ENCODE measurements at regions not wholly inside any gene's neighbourhood (a gene's known extent, or its start where the extent isn't known, plus 50 kb on each side); places are given as distances from the start of the nearest gene placed in this dataset.

DNA sequence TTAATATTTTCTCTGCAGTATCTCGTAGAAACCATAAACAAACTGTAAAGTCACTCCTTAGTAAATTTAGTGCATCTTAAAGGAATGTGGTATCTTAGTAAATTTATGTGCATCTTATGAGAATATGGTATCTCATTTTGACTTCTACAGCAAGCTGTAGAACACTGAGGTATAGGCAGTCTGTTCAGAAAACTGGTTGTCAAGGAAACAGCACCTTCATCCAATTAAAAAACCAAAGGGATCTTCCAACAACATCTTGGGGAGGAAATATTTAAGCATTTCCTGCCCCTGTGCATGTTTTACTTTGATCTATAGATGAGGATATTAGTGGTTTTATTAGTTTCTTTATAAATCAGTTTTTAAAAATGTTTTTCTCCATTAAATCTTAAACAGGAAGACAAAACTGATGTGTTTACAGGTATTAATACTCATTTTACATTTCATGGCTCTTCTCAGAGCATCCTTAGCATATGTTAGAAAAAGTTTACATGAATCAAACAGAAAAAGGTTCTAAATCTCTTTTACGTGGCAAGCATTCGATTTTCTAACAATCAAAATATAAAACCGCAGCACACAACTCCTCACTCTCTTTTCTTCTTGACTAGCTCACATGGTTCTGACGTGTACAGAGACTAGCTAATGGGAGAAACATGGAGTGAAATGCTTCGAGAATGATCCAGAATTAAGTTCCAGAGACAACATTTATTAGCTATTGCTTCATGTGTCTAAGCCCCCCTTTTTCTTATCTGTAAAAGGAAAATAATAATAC lies 668.8 kb downstream of the PTPRC start:
- TF ChIP-seq, protein P1, sequence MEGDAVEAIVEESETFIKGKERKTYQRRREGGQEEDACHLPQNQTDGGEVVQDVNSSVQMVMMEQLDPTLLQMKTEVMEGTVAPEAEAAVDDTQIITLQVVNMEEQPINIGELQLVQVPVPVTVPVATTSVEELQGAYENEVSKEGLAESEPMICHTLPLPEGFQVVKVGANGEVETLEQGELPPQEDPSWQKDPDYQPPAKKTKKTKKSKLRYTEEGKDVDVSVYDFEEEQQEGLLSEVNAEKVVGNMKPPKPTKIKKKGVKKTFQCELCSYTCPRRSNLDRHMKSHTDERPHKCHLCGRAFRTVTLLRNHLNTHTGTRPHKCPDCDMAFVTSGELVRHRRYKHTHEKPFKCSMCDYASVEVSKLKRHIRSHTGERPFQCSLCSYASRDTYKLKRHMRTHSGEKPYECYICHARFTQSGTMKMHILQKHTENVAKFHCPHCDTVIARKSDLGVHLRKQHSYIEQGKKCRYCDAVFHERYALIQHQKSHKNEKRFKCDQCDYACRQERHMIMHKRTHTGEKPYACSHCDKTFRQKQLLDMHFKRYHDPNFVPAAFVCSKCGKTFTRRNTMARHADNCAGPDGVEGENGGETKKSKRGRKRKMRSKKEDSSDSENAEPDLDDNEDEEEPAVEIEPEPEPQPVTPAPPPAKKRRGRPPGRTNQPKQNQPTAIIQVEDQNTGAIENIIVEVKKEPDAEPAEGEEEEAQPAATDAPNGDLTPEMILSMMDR (IDR thresholded peaks at IDR 0.05; ENCODE audit: low read length), result no peak
- TF ChIP-seq EZH2 (IDR thresholded peaks at IDR 0.05; ENCODE audit: borderline replicate concordance, low read length), result no peak

All from OCI-LY1 (cell line).